ENCODE measurements at regions not wholly inside any gene's neighbourhood (a gene's known extent, or its start where the extent isn't known, plus 50 kb on each side); places are given as distances from the start of the nearest gene placed in this dataset.
"Not testable (repeated sequence)": the region's sequence is repeated elsewhere in the genome, so short reads cannot be mapped to it uniquely, and the experiment has no call there.

DNA sequence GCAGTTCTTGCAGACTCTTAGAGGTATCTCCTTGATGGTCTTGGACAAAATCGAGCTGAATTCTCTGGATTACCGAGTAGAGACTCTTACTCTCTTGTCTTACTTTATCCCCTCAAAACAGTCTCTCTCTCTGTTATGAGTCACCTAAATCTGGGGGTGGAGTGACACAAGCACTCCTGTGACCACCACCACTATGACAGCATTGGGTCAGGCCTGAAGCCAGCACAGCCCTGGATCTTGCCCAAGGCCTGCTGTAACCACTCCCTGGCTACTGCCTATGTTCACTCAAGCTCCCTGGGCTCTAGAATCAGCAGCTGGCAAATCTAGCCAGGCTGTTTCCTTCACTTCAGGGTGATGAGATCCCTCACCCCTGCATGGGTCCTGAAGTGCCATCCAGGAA, 662.5 kb downstream of the LUZP2 start:
- no peak for DNase-seq (ENCODE audit: low spot score)

DNA sequence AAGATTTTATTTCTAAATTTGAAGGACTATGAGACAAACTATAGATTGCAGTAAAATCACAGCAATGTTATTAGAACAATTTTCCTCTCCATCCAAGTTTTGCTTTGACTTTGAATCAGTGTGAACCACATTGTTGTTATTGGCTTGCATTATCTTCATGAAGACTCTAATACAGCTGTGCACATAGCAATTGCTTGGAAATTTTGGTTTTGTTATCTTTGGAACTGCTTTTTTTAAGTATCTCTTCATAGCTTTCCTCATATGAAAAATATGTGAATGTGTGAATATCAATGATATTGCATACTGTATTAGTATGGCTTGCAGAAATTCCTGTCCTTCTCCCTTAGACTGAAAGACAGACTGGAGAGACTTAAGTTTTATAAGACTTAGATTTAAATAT, 666.6 kb downstream of the LUZP2 start:
- DNase-seq (ENCODE audit: low spot score) = no peak

- DNase-seq (ENCODE audit: low spot score) = no peak
These were observed 683.3 kb downstream of the LUZP2 start for GRCh38 chr11:25180187-25180586.

DNA sequence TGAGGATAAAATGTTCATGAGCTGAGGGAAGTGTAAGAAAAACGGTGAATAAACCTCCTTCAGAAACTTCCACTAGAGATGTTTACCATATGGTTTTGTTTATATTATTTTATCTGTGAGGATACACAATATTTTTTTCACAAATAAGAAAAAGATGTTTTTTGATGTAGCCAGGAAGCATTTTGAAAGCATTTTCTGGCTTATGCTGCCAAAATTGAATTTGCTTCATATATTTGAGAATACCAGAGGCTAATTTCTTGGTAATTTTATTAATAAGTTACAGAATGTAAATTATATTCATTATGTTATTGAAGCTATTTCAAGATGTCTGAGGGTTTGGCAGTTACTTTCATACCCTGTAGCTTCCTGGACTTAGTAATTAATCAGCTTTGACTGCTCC, 686.6 kb downstream of the LUZP2 start:
- DNase-seq (ENCODE audit: low spot score) = no peak

DNA sequence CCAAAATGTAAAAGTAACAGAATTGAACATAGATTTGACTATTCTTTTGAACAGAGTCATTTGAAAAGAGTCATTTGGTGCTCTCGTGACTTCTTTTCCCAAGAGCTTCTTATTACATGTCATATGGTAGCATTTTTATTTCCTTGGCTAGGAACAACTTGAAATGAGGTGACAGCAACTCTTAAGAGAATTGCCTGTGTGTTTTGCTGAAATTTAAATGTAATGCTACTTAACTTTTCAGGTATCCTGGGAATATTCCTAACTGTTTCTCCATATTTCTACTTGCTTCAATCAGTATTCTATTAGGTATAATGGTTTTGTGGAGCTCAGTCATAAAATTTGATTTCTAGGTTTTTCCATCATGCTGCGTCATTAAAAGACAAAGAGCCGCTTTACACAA, 700.7 kb downstream of the LUZP2 start:
- no peak for DNase-seq (ENCODE audit: low spot score)

DNA sequence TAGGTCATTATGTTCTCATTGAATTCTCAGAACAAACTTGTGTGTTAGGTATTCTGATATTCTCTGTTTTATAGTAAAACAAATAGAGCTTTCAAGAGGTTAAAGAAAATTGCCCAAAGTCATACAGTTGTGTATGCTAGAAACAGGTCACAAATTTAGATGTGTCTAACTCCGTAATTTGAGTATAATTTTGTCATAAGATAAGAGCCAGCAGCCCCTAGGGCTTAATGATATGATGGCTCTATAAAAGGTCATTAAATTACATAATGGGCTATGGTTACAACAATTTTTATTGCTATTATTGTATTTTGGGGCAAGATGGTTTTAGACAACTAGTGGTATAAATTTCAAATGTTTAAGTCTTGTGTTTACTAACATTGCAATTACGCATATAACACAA, 701.9 kb downstream of the LUZP2 start:
- no peak for DNase-seq (ENCODE audit: low spot score)

GRCh38 chr11:25200925-25201324, 704.1 kb downstream of the LUZP2 start:
- no peak for DNase-seq (ENCODE audit: low spot score)

GRCh38 chr11:25206762-25207161, 709.9 kb downstream of the LUZP2 start:
- DNase-seq (ENCODE audit: low spot score) = no peak

- no peak for DNase-seq (ENCODE audit: low spot score)
These were observed 714.9 kb downstream of the LUZP2 start for GRCh38 chr11:25211635-25212254.

- no peak for DNase-seq (ENCODE audit: low spot score)
These were observed 717.8 kb downstream of the LUZP2 start for GRCh38 chr11:25214535-25215176.

DNA sequence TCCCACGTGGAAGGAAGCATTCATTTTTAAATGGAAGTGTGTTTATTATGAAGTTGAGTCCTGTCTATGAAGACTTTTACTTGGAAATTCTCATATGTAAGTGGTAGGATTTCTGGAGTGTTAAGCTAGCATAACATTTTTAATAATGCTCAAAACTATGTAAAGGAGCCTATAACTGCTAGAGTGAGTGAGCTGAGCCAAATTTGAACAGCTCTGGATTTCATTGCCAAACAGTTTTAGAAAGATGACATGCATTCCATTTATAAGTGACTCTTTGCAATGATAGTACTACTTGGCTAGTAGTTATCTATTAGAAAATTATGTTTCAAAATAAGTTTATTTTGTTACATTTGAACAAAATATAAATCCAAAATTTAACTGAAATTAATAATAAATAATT, 721.2 kb downstream of the LUZP2 start:
- no peak for DNase-seq (ENCODE audit: low spot score)

DNA sequence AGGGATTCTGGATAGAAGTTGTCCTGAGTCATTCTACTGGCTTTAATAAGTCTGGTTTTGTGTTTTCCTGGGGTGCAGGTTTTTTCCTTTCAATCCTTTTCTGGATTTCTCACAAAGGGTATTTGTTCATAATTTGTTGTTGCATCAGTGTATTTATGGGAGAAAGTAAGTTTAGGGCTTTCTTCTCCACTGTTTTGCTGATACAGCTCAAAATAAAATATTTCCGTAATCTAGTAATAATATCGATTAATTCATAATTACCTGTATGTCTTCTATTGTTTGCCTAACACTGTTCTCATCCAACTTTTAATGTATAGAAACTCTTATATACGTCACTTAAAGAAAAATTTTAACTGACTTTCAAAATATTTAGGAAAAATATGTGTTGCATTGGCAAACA, 728.2 kb downstream of the LUZP2 start:
- no peak for DNase-seq (ENCODE audit: low spot score)

DNA sequence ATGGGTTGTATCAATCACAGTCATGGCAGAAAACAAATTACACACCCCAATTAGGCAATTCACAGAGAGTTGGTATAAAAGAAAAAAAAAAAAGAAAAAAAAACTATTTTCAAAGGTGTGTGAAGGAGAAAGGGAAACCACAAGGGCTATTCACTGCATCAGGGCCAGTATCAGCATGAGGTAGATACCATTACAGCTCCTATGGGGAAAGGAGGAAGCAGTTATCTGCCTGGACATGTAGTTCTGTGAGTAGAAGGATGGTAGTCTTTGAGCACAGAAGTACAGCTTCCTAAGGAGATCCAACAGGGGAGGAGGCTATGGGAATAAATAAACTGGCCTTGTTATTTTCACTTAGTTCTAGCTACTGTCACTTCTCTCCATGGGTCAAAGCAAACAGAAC, 746.1 kb downstream of the LUZP2 start:
- no peak for DNase-seq (ENCODE audit: low spot score)

DNA sequence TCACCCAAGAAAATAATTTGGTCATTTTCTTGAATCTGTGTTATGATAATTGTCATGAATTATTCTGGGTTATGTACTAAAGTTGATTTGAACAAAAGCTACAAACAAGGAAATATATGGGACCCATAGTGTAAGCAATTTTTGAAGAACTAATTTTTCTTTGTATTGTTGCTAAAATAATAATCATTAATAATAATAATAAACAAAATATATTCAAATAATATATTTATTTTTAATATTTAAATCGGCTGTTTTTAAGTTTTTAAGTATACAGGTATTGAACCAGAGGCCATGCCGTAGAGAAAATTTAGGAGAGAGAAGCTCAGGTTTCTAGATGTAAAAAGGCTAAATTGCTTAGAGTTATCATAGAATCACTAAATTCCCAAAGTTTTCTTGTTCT, 747.3 kb downstream of the LUZP2 start:
- no peak for DNase-seq (ENCODE audit: low spot score)

GRCh38 chr11:25247336-25247735, 750.5 kb downstream of the LUZP2 start:
- no peak for DNase-seq (ENCODE audit: low spot score)

DNA sequence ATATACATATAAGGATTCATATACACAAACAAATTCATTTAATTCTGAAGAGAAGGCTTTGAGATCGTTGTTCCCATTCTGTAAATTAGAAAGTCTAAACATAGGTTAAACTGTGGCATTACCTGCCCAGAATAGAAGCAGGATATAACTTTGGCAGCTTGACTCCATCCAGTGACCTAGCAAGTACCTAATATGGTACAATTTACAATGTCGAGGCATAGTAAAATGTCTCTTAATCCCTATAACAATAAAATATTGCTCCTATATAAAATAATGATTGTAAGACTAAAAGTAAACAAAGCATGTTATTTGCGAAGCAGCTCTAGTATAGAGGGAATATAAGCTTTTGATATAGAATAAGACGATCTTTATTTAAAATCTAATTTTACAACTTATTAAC, 756.0 kb downstream of the LUZP2 start:
- DNase-seq (ENCODE audit: low spot score) = no peak

GRCh38 chr11:25263861-25264260, 767.0 kb downstream of the LUZP2 start:
- not testable (repeated sequence) for DNase-seq (ENCODE audit: low spot score)

DNA sequence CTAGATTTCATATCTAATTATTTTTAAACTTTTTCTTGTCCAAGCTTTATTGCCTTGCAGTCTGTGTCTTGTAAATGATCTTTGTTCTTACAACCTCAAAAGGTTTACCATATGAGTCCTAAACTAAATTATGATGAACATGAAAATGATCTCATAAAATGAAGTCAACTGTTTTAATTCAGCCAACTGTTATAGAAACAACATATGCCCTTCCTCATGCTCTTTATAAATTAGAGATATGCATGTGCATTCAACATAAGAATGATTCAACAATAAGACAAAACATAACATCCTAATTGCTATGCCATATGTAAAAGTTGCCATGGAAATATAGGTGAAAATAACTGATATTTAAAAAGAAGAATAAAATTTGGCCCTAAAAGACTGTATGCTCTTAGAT, 774.4 kb downstream of the LUZP2 start:
- no peak for DNase-seq (ENCODE audit: low spot score)

DNA sequence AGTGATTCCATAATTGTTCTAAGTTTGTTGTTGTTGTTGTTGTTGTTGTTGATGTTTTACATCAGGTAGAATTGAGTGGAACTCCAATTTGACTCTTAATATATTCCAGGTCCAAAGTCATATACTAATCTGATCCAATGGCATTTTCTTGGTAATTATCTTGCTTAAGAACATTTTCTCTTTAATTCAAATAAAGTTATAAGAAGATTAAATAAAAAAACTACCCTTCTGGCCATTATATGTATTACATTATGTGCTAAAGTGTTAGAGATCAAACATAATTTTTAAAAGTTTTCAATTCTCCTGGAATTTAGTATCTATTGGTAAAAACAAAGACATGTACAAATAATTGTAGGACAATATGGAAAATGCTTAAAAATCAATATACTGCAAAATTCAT, 775.4 kb downstream of the LUZP2 start:
- no peak for DNase-seq (ENCODE audit: low spot score)

GRCh38 chr11:25280821-25281220, 784.0 kb downstream of the LUZP2 start:
- not testable (repeated sequence) for DNase-seq (ENCODE audit: low spot score)

- no peak for DNase-seq (ENCODE audit: low spot score)
These were observed 796.3 kb downstream of the LUZP2 start for GRCh38 chr11:25293166-25293565.

- DNase-seq (ENCODE audit: low spot score) = no peak
These were observed 801.6 kb downstream of the LUZP2 start for GRCh38 chr11:25298450-25298849.

- DNase-seq (ENCODE audit: low spot score) = no peak
These were observed 813.0 kb downstream of the LUZP2 start for GRCh38 chr11:25309818-25310217.

- DNase-seq (ENCODE audit: low spot score) = no peak
These were observed 820.4 kb downstream of the LUZP2 start for GRCh38 chr11:25317216-25317615.
